ENCODE measurements at regions not wholly inside any gene's neighbourhood (a gene's known extent, or its start where the extent isn't known, plus 50 kb on each side); places are given as distances from the start of the nearest gene placed in this dataset.
A peak's percentile ranks its signal among the peaks of the same experiment; 100 is the strongest.
"Not testable (repeated sequence)": the region's sequence is repeated elsewhere in the genome, so short reads cannot be mapped to it uniquely, and the experiment has no call there.

DNA sequence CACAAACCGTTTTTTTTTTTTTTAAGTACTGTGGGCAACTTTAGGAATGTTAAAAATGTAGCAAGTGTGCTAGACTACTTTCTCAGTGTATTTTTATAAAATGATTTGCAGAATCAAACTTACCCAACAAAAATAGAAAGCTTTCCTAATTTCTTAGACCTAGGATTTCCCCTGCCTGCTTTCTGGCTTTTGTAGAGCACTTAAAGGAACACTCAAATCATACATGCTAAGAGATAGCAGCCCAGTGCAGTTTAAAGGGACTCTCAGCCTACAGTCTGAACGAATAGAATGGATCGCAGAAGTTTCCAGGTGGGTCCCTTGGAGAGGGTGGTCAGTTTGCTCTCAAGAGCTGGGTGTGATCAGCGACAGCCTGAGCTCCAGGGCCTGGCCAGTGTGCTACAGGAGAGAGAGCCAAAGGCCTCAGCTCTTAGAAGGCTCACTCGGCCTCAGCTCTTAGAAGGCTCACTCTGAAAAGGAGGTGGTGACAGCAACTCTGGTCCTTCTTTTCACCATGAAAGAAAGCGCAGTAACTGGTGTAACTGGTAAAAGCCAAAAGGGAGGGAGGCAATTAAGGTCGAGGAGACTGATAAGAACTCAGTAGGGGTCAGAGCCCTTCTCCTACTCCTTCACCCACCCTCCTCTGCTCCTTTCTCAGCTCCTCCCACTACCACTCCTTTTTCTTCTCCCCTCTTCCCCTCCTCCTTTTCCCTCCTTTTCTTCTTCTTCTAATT, 142.4 kb downstream of the ZFP64 start:
- DNase-seq (ENCODE audit: low spot score), result peak; percentile 27

GRCh38 chr20:52047811-52048764, 143.5 kb downstream of the ZFP64 start:
- peak; percentile 47 for DNase-seq (ENCODE audit: low spot score)

DNA sequence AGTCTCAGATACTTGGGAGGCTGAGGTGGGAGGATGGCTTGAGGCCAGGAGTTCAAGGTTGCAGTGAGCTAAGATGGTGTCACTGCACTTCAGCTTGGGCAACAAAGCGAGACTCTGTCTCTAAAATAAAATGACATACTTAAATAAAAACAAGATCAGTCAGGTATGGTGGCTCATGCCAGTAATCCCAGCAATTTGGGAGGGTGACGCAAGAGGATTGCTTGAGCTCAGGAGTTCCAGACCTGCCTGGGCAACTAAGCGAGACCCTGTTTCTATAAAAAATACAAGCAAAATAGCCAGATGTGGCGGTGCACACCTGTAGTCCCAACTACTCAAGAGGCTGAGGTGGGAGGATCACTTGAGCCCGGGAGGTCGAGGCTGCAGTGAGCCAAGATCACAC, 149.6 kb downstream of the ZFP64 start:
- DNase-seq (ENCODE audit: low spot score), result no peak

DNA sequence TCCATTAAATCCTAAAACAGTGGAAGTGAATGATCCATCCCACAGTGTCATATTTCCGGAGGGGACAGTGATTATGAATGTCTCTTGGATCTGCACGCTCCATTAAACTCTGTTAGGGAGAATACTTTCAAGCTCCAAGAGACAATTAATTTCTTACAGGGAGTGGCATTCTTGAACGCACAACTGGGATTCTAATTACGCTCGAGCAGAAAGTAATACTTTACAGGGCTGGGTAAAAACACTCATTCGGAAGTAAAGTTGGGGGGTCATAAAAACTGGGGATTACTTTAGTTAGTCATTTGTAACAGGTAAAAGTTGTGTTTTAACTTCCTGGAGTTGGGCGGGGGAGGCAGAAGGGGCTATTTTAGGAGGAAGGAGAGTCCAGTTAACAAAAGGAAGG, 151.8 kb downstream of the ZFP64 start:
- DNase-seq (ENCODE audit: low spot score), result no peak

GRCh38 chr20:52038632-52039031, 152.9 kb downstream of the ZFP64 start:
- not testable (repeated sequence) for DNase-seq (ENCODE audit: low spot score)

DNA sequence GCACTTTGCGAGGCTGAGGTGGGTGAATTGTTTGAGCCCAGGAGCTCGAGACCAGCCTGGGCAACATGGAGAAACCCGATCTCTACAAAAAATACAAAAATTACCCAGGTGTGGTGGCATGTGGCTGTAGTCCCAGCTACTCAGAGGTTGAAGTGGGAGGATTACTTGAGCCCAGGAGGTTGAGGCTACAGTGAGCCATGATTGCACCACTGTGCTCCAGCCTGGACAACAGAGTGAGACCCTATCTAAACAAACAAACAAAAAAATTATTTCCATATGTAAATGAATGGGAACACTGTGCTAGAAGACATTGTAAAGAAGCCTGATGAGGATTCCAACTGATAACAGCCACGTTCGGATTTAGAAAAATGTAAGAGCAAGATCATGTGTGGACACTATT, 154.2 kb downstream of the ZFP64 start:
- DNase-seq (ENCODE audit: low spot score), result no peak

GRCh38 chr20:52035977-52036376, 155.6 kb downstream of the ZFP64 start:
- no peak for DNase-seq (ENCODE audit: low spot score)

DNA sequence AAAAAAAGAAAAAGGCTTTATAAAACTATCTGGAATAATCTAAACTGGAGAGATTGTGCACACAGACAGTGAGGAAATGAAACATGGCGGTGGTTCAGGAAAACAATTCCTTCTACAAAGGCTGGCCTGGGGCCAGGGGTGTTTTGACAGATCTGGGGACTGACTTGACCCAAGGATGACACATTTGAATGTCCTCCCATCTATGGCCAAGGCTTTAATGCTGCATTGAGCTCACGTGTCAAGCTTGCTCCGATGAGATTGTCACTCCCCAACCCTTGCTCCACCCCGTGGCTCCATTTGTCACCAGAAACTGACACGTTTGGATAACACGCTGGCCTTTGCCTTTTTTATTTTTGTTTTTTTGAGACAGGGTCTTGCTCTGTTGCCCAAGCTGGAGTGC, 156.1 kb downstream of the ZFP64 start:
- DNase-seq (ENCODE audit: low spot score), result no peak

GRCh38 chr20:52034581-52034980, 157.0 kb downstream of the ZFP64 start:
- no peak for DNase-seq (ENCODE audit: low spot score)

GRCh38 chr20:52033313-52033712, 158.3 kb downstream of the ZFP64 start:
- peak; percentile 32 for DNase-seq (ENCODE audit: low spot score)

- DNase-seq (ENCODE audit: low spot score), result not testable (repeated sequence)
Measured at GRCh38 chr20:52032304-52032683, 159.3 kb downstream of the ZFP64 start.

DNA sequence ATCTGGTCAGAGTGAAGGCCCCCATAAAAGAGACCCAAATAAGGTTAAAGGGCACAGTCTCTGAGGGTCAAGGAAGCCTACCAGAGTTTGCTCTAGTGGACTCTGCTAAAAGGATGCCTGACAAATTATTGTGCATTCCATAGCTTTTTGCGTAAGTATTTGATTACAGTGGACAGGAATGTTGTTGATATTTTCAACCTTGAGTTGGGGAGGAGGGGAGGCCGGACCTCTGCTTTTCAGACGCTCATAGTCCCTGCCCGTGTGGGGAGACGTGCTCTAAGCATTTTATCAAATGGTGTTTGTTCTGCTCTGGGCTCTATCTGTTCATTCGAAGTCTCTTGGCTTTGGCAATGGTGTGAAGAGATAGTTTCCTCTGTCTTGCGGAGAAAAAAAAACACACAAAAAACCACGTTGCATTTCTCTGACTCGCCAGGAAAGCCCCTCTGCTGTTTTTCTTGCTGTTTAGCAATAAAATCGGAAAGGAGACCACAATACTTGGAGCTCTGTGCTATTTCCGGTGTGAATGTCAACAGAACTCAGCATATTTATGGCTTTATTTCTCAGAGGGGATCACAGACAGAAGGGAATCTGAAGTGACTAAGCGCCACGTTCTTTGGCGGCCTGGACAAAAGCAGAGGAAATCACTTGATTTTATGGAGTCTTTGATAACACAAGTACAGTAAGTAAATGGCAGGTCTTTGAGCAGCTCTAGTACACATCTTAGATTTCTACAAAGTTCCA, 159.8 kb downstream of the ZFP64 start:
- no peak for DNase-seq (ENCODE audit: low spot score)

- no peak for DNase-seq (ENCODE audit: low spot score)
Measured at GRCh38 chr20:52031206-52031562, 160.4 kb downstream of the ZFP64 start.

GRCh38 chr20:52029129-52029528, 162.4 kb downstream of the ZFP64 start:
- DNase-seq (ENCODE audit: low spot score), result not testable (repeated sequence)

GRCh38 chr20:52025938-52026337, 165.6 kb downstream of the ZFP64 start:
- DNase-seq (ENCODE audit: low spot score), result no peak

DNA sequence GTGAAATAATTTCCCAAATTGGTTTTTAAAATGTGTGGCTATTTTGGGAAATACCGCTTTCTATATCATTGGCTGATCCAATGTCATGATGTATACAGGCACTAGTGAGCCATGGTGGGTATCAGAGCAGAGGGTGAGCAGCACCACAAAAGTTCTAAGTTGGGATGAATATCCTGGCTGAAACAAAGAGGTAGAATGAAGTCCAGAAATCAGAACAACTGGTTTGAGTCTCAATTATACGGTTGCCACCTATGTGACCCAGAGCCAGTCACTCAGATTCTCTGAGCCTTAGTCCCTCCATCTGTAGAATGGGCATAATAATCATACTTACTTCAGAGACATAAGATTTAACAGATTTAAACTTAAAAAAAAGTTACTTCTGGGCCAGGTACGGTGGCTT, 172.3 kb downstream of the ZFP64 start:
- no peak for DNase-seq (ENCODE audit: low spot score)

DNA sequence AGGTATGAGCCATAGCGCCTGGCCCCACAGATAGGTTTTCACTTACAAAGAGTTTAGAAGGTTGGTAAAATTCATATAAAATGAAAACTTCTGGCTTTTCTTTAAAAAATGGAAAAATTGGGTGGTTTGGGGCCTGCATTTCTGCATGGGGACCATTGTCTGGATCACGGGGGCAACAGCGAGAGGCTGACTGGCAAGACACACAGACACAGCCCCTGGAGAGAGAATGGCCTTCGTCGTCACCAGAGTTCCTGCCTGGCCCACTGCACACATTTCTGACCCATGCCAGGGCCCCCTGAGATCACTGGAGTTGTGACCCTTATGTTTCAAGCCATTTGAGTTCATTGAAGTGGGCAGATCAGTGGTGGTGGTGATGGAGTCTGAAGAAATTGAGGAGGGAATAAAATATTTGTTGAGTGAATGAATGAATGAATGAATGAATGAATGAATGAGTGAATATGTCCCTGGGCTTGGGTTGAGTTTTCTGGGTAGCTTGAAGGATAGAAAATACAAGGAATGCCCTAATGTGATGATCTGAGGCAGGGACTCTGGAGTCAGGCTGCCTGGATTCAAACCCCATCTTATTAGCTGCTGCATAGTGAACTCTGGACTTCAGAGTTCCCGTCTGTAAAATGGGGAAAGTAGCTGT, 173.8 kb downstream of the ZFP64 start:
- DNase-seq (ENCODE audit: low spot score), result no peak

GRCh38 chr20:52016022-52016421, 175.6 kb downstream of the ZFP64 start:
- no peak for DNase-seq (ENCODE audit: low spot score)

DNA sequence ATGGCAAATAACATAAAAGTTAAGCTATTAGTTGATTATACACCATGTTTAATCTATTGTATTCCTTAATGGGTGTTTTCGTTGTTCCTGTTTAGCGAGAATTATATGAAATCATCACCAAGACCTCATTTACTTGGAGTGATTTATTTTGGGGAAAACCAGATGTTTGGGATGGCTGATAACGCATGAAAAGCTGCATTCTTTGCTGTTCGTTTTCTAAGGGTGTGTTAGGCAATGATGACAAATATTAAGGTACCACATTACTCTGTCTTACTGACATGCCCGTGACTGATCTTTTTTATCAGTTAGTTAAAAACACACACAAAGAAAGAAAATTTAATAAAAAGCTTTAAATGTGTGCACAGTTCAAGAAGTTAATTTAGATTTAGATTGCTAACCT, 176.4 kb downstream of the ZFP64 start:
- no peak for DNase-seq (ENCODE audit: low spot score)

DNA sequence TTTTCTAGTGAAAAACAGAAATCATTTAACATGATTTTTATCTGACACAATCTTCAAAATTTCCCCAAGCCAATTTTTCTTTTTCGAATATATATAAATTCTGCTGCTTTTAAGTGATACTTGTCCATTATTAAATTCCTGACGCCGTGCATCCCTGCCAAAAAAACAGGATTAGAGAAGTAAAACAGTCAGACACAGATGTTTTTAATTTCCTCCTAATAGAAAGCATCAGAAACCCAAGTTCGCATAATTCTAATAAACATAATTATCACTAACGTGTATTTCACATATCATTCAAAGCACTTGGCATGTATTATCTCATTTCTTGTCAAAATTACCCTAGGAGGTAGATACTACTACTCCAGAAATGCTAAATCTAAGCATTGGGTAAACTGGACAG, 179.5 kb downstream of the ZFP64 start:
- no peak for DNase-seq (ENCODE audit: low spot score)

DNA sequence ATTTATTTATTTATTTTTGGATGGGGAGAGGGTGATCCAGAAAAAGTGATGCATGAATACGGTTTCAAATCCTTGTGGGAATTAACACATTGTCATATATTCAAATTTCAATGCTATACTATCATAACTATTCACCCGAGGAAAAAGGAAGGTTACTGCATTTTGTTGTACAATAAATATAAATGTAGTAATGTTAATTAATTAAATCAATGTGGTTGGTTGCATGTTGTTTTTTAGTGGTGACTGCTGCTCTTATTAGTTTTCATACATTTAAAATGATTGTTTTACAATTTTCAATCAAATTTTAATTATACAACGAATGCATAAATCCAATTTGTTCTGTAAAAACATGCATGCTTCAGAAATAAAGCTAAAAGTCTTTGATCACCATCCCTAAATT, 180.5 kb downstream of the ZFP64 start:
- DNase-seq (ENCODE audit: low spot score), result no peak

GRCh38 chr20:52010541-52010940, 181.0 kb downstream of the ZFP64 start:
- DNase-seq (ENCODE audit: low spot score), result peak; percentile 29
